LNCaP clone FGC (cell line): ENCODE measurements at regions not wholly inside any gene's neighbourhood (a gene's known extent, or its start where the extent isn't known, plus 50 kb on each side); places are given as distances from the start of the nearest gene placed in this dataset.

Source experiments
- DNase-seq: peaks from one replicate; pipeline ENCODE4 v3.0.0-alpha.2; 2011; ENCODE audit warnings: low read depth
- H3K4me3 ChIP-seq: 2 replicates; pipeline ENCODE4 v1.5.1; 2011; ENCODE audit warnings: mild to moderate bottlenecking, low read depth, low read length, control low read depth
- CTCF ChIP-seq: IDR thresholded peaks from 2 replicates; pipeline ENCODE4 v1.5.1; 2012; ENCODE audit warnings: mild to moderate bottlenecking; ENCODE audit not compliant: control insufficient read depth, insufficient read depth; ENCODE audit errors: extremely low read depth

- no peak overlapping the region for H3K4me3 ChIP-seq
- TF ChIP-seq CTCF, result no peak
- no peak for DNase-seq
Measured at GRCh38 chr2:123961576-123961975, 63.5 kb upstream of the CNTNAP5 start.

GRCh38 chr2:123971564-123972318, 53.3 kb upstream of the CNTNAP5 start:
- TF ChIP-seq CTCF, result no peak
- no peak for DNase-seq

More at GRCh38 chr2:123971564-123972318, 53.3 kb upstream of the CNTNAP5 start:
- no peak overlapping the region for H3K4me3 ChIP-seq
